Suprapubic skin (tissue), 3 donors: ENCODE measurements at regions not wholly inside any gene's neighbourhood (a gene's known extent, or its start where the extent isn't known, plus 50 kb on each side); places are given as distances from the start of the nearest gene placed in this dataset.

Source experiments
- CTCF ChIP-seq, 2 donors: fragments of 200-600 bp in 1 of 2; fragments of 450-650 bp in 1 of 2; sonication (generic) in 1 of 2; IDR thresholded peaks; one replicate each; pipeline ENCODE4 v1.5.1; 2016 to 2019; ENCODE audit warnings: antibody characterized with exemption in 2 of 2, mild to moderate bottlenecking in 1 of 2, moderate library complexity in 1 of 2
- POLR2AphosphoS5 ChIP-seq, 3 donors: sonication (generic); formaldehyde crosslinking; IDR thresholded peaks; one replicate each; pipeline ENCODE4 v1.6.1; 2017; ENCODE audit warnings: antibody characterized with exemption in 3 of 3

GRCh38 chr10:33423154-33423529, 88.7 kb upstream of the NRP1 start:
- TF ChIP-seq CTCF (IDR thresholded peaks at IDR 0.05) (no peak), POLR2AphosphoS5 (IDR thresholded peaks at IDR 0.05) (no peak)
